EH (cell line): ENCODE measurements at regions not wholly inside any gene's neighbourhood (a gene's known extent, or its start where the extent isn't known, plus 50 kb on each side); places are given as distances from the start of the nearest gene placed in this dataset.
"Not testable (repeated sequence)": the region's sequence is repeated elsewhere in the genome, so short reads cannot be mapped to it uniquely, and the experiment has no call there.

Source experiments
- DNase-seq: peaks from one replicate; pipeline ENCODE4 v3.0.0-alpha.2; 2015; ENCODE audit warnings: low read depth

- DNase-seq: no peak
Measured at GRCh38 chr1:73770109-73770905, 427.7 kb downstream of the LRRIQ3 start.

GRCh38 chr1:73766786-73767348 is 431.1 kb downstream of the LRRIQ3 start:
- no peak for DNase-seq

- no peak for DNase-seq
Measured at GRCh38 chr1:73765551-73766233, 432.3 kb downstream of the LRRIQ3 start.

GRCh38 chr1:73761559-73761958 is 436.4 kb downstream of the LRRIQ3 start:
- no peak for DNase-seq

- DNase-seq: no peak
Measured at GRCh38 chr1:73759011-73759410, 439.0 kb downstream of the LRRIQ3 start.

- no peak for DNase-seq
Measured at GRCh38 chr1:73756817-73757216, 441.2 kb downstream of the LRRIQ3 start.

- DNase-seq: no peak
Measured at GRCh38 chr1:73755649-73756048, 442.3 kb downstream of the LRRIQ3 start.

GRCh38 chr1:73749996-73750395 is 448.0 kb downstream of the LRRIQ3 start:
- no peak for DNase-seq

- no peak for DNase-seq
Measured at GRCh38 chr1:73744985-73745384, 453.0 kb downstream of the LRRIQ3 start.

- no peak for DNase-seq
Measured at GRCh38 chr1:73736125-73736524, 461.9 kb downstream of the LRRIQ3 start.

- DNase-seq: no peak
Measured at GRCh38 chr1:73727036-73727435, 470.9 kb downstream of the LRRIQ3 start.

- no peak for DNase-seq
Measured at GRCh38 chr1:73722055-73722454, 475.9 kb downstream of the LRRIQ3 start.

- no peak for DNase-seq
Measured at GRCh38 chr1:73717976-73718375, 480.0 kb downstream of the LRRIQ3 start.

- DNase-seq: no peak
Measured at GRCh38 chr1:73711089-73711488, 486.9 kb downstream of the LRRIQ3 start.

- DNase-seq: no peak
Measured at GRCh38 chr1:73701826-73702225, 496.1 kb downstream of the LRRIQ3 start.

- no peak for DNase-seq
Measured at GRCh38 chr1:73676186-73676585, 521.8 kb downstream of the LRRIQ3 start.

GRCh38 chr1:73674945-73675561 is 522.9 kb downstream of the LRRIQ3 start:
- no peak for DNase-seq

- DNase-seq: no peak
Measured at GRCh38 chr1:73673971-73674370, 524.0 kb downstream of the LRRIQ3 start.

- DNase-seq: no peak
Measured at GRCh38 chr1:73671530-73671929, 526.4 kb downstream of the LRRIQ3 start.

GRCh38 chr1:73667959-73668358 is 530.0 kb downstream of the LRRIQ3 start:
- not testable (repeated sequence) for DNase-seq

- no peak for DNase-seq
Measured at GRCh38 chr1:73662526-73662925, 535.5 kb downstream of the LRRIQ3 start.

GRCh38 chr1:73659136-73659535 is 538.8 kb downstream of the LRRIQ3 start:
- no peak for DNase-seq

GRCh38 chr1:73654714-73655113 is 543.3 kb downstream of the LRRIQ3 start:
- no peak for DNase-seq
